CD4-positive, alpha-beta T cell treated with Interleukin-12 subunit alpha and Interleukin-12 subunit beta, for 1 hour (primary cell): ENCODE measurements at regions not wholly inside any gene's neighbourhood (a gene's known extent, or its start where the extent isn't known, plus 50 kb on each side); places are given as distances from the start of the nearest gene placed in this dataset.

Experiments used
- DNase-seq: peaks from one replicate; pipeline ENCODE4 v3.0.0-alpha.2; 2020

DNA sequence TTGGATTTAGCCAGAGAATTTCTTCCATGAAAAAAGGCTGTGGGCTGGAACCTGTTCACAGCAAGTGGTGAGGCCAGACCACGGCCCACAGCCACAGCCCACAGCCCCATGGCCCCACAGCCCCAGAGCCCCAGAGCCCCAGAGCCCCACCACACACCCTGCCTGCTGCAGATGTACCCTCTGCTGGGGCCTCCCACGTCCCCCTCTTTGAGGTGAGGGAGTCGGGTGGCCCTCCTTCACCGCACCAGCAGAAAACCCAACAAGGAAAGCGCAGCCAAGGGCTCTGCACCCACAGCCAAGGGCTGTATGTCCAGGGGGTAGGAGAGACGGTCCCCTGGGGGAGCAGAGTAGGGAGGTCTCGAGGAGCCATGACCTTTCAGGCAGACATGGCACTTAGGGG is 327.5 kb upstream of the DIO3 start:
- no peak for DNase-seq

DNA sequence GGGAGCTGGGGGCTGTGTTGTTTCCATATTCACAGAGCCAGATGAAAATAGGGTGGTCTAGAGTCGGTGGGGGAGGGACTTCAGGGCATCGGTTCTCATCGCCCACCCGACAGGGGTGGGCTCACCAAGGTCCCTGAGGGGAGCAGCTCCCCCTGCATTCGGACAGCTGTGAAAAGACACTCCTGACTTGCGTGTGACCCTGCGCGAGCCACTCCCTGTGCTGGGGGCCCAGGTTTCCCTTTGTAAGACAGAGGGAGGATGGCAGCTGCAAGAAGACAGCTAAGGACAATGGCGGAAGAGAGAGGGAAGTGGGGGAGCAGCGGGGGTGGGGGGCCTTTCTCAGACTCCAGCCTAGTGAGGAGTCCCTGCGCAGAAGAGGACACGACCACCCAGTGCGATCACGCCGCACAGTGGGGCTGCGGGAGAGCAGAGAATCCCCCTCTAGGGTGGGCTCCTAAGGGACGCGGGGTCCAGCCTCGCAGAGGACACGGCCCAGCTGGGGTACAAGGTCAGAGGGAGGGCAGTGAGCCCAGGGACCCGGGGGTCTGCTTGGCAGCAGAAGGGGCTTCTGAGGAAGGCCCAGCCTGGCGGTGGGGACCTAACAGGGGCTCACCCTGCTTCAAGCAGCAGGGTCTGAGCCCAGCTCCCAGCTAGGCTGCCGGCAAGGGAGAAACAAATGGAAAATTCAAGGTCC is 326.9 kb upstream of the DIO3 start:
- no peak for DNase-seq

DNA sequence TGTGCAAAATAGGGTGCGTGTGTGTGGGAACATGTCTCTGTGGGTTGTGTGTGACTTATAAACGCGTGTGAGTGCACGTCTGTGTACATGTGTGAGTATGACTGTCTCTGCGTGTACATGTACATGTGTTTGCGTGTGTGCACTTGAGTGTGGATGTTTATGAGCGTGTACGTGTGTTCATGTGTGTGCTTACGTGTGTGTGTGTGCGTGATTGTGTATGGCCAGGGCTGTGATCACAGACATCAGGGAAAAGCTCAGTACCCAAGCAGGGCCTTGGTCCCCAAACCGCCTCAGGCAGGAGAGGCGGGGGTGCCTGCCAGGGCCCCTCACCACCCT is 326.3 kb upstream of the DIO3 start:
- DNase-seq = no peak

DNA sequence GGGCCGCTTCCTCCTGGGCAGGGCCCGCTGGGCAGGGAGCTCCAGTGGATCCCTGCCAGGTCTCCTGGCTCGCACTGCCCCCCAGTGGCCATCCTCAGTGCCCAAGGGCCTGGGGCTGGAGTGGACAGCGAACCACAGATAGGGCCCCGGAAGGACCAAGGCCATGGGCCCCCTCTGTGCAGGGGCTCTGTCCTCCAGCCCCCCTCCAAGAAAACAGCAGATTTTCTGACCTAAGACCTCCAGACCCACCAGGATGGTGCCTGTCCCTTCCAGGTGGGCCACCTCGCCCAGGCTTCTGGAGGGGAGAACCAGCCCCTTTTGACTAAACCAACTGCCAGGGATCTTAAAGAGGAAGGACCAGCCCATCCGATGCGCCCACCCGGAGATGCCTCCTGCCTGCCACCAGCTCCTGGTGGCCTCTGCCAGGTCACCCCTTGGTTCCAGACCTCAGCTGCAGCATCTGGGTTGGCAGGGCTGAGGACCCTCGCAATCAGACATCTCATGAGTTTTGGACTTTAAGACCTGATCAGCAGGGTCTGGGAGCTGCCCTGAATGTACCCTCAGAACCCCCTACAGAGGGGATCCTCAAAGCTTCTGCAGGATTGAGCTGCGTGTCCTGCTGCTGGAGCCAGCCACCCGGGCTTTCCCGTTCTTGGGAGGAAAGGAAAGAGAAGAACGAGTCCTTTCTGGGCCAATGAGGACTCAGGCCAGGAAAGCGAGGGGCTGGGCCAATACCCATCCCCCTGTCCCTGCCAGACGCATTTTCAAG is 325.8 kb upstream of the DIO3 start:
- no peak for DNase-seq

DNA sequence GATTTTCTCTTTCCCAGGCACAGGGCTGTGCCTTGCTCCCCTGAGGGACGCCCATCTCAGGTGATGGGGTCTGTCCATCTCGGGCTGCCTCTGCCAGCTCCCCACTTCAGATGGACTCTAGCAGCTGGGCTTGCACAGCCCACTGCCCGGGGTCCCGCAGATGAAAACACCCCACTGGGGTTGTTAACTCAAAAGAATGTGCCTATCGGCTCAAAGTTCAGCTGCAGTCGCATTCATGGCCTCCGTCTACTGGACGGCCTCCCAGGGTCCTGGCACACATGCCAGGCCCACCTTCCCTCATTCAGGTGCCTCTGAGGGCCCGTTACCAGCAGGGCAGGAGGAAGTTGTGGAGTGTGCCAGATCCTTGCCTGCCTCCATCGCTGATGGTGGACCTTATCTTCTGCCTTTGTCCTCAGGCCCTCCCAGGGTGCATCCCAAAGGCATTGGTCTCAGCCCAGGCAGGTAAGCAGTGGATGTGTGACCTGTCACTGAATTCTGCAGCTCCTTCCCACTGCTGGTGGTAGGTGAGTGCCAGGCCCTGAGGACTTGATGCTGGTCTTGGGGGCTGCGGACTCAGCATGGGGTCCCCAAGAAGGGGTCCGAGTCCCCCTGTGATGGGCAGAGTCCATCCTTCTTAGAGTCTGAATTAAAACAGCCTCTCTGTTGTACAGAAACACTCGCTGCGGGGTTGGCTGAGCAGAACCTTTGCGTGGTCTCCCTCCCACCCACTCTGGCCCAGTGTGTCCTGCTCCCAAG is 324.6 kb upstream of the DIO3 start:
- no peak for DNase-seq

DNA sequence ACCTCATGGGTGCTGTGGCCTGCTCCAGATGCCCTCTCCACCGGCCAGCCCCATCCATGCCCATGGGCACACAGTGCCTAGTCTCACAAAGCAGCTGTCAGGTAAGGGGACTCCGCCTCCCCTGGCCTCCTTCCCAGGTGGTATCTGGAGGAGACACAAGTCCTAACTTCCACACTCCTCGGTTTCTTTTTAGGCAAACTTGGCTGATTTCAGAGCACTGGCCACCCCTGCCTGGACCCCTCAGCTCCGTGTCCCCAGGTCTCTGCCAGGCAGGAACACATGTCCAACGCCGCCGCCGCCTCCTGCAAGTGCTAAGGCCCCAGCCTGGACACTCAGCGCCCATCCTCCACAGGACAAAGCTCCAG is 324.1 kb upstream of the DIO3 start:
- DNase-seq = no peak

DNA sequence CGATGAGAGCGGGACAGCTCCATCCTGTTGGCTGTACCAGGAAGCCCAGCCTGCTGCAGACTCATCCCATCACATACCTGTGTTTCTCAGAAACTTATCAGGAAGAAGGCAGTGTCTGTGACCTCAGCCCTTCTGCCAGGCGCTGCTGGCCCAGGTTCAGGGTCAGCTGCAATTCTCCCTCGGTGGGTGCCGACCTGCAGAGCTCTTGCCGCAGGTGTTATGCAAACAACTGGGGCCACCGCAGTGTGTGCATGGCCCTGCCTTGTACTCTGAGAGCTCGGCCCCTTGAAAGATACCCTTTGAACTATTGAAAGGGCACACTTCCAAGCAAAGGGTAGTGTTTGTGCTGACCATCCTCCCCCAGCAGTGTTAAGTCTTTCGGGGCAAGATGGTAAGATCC is 322.2 kb upstream of the DIO3 start:
- no peak for DNase-seq

DNA sequence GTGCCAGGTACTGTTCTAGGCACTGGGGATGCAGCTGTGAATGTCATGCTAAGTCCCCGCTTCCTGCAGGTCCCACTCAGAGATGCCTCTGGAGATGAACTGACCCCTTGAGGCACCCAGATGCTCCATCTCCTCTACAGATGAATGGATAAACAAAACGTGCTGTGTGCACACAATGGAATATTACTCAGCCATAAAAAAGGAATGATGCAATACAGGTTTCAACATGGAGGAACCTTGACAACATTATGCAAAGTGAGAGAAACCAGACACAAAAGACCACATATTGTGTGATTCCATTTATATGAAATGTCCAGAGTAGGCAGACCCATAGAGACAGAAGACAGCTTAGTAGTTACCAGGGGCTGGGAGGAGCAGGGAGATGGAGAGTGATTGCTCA is 320.1 kb upstream of the DIO3 start:
- no peak for DNase-seq

DNA sequence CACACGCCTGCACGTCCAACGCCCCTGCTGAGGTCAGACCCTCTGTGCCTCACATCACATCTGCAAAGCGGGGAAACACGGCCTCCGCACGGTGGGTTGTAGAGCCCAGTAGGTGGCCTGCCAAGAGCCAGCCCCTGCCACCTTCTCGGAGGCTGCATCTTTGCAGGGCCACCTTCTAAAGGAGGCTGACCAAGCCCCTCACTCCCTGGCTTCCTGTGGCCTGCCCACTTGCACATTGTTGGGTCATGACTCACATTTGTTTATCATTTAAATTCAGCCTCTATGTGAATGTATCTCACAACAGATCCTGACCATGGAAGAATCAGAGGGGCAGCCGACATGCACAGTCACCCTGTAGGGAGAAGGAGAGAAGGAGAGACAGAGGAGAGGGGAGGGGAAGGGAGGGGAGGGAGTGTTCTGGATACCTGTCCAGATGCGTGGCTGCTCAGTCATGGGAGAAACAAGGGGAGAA is 319.5 kb upstream of the DIO3 start:
- DNase-seq = no peak

DNA sequence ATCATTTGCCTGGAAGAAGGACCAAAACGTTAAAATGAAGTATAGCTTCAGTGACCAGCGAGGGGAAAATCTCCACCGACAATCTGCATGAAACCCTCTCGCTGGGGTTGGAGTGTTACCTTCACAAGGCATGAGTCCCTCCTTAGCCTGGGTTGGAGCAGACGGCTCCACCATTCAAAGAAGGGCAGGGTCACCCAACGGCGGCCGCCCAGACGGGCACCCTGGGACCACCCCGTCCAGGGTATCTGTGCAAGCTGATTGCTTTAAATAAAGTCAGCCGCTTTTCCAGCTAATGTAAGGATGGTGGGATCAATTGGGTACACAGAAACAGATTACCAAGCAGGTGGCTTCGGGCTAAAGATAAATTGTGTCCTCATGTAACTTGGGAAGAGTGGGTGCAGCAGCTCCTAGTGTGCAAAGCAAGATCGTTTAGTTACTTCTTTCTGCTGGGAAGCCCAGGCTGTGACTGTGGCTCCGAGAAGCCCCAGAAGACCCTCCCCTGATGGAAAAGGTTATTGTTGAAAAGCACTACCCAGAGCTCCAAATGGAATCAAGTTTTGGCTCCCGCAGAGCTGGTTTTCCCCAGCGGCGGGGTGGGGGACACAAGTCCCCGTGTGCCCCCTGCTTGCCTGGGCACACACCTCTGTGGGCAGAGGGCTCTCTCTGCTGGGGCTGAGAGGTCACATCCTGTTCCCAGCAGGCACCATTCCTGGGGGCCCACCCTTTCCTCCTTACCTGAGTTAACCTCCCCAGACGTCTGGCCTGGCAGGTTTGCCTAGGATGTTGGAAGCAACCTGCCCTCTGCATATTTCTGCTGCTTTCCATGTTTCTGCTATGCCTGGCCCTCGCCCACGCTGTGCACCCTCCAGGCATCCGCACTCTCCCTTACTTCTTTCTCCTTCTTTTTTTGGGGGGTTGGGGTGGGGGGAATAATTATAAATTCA is 318.6 kb upstream of the DIO3 start:
- DNase-seq = no peak

DNA sequence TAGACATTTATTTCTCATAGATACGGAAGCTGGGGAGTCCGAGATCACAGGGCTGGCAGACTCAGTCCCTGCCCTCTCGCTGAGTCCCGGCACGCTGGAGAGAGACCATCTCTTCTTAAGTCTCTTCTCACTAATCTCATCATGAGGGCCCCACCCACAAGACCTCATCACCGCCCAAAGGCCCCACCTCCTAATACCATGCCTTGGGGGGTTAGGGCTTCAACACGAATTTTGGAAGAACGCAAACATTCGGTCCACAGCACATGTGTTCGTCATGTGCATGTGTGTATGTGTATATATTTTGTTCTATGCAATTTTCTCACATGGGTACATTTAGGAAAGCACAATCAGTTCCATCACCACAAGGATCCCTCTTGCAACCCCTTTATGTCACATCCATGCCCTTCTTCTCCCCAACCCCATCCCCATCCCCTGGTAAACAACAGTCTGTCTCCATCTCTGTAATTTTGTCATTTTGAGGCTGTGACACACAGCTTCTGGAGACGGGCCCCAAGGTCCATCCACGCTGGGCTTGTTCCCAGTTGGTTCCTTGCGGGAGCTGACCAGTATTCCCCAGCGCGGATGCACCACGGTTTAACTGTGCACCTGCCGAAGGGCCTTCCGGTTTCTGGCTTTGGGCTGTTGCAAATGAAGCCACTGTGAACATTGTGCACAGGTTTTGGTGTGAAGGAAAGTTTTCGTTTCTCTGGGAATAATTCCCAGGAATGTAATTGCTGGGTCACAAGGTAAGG is 317.5 kb upstream of the DIO3 start:
- DNase-seq = no peak

DNA sequence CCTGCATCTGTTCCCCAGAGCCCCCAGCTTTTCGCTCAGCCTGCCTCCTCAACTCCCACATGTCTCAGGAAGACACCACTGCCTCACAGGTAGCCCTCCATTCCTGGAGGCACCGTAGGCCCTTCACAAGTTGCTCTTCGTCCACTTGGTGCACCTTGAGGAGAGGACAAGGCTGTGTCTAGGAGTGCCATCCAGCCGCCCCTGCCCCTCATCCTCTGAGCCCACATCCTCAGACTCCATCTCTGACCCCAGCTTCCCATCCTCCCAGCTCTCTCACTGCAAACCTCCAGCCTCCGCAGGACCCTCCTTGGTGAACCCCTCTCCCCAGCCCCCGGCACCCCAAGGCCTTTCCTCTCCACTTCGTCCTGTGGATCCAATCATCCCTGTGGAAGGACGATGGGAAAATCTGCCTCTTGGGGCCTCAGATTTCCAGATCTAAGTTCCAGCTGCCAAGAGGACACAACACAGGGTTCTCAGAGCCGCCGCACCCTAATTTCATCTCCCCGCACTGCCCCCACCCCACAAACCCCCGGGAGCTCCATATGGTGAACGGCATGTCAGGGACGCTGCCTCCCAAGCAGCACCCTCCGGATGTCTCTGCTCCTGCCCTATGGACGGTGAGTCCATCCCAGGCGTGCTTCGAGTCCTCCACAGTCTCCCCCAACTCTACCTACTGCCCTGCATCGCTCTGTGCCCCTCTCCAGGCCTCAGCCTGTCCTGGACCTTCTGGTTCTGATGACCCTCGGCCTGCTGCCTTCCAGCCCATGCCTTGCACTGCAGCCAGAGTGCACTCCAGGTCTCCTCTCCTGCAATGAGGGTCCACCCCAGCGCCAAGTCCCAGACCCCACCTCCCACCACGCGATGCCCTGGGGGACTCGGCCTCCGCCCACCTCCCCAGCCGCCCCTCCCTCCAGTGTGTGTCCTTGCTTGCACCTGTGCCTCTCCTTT is 314.1 kb upstream of the DIO3 start:
- DNase-seq = no peak

DNA sequence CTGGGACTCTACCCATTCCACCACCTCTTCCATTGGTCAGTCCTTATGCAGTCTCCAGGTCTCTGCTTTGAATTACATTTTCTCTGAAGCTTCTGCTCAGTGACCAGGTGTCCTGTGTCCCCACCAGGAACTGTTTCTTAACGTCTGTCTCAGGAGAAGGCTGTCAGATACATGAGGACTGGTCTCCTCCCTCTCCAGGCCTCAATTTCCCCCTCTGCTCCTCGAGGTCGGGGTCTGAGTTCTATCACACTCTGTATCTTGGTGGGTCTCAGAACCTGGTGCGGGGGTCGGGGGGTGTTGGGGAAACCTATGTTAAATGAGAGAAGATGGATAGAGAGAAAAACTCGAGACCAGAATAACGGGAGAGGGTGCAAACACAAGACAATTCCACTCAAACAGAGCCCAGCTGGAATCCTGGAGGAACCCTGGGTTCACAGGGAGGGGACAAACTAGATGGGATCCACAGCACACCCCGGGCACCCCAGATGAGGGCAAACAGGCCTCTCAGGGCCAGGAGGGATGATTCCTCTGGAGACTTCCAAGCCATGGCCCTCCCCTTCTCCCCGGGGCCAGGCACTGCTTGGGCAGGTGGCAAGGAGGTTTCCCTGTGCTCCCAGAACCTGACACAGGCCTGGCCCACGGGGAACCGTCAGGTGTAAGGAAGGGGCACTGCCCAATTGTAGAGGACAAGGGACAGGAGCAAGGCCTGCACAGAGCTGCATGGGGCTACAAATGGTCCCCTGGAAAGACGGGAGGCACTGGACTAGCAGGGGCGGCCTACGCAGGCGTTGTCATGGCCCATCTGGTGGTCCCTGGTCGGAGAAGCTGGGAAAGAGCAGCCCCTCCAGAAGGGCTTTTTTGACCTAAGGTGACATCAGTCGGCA is 313.2 kb upstream of the DIO3 start:
- no peak for DNase-seq

DNA sequence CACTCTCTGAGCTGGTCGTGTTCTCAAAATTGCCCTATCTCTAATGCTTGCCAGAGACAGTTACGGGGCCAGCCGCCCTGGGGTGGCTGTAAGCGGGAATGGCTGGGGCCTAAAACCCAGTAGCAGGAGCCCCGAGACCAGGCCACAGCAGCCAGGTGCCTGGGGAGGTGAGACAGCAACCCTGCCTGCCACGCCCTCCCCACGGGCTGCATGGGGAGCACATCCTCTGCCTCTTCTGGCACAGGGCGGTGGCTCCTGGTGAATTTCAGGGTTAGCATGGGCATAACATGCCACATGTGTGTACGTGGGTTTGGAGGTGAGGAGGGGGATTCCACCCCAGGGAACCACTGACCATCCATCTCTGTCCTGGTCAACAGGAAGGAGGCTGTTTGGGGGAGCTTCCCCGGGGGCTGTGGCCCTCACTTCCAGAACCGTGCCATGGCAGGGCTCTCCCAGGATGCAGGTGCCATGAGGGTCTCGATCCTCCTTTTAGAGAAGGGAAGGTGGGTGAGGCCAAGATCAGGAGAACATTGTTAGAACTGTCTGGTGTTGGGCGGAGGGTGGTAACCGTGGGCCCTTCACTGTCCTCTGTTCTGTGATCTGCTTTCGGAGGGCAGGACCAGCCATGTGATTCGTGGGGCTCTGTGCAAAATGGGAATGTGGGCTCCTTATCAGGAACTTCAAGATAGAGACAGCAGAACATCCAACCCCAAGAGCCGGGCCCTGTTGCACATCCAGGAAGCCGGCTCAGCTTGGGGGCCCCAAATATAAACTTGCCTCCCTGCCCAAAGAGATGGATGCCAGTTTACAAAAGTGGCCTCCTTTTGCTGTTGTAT is 312.2 kb upstream of the DIO3 start:
- DNase-seq = no peak

DNA sequence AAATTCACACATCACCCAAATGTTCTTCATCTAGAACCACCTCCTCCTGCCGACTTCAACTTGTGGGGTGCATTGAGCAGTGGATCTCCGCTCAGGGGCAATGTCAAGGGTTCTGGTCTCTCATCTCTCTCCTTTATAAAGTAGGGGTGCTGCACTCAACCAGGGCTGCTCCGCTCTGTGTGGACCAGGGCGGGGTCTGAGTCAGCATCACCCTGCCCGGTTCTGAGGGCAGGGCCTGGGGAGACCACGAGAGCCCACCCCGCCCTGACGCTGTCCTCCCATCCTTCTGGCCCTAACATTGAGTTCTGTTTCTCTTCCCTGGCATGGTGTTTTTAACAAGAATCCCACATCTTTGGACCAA is 311.6 kb upstream of the DIO3 start:
- no peak for DNase-seq

DNA sequence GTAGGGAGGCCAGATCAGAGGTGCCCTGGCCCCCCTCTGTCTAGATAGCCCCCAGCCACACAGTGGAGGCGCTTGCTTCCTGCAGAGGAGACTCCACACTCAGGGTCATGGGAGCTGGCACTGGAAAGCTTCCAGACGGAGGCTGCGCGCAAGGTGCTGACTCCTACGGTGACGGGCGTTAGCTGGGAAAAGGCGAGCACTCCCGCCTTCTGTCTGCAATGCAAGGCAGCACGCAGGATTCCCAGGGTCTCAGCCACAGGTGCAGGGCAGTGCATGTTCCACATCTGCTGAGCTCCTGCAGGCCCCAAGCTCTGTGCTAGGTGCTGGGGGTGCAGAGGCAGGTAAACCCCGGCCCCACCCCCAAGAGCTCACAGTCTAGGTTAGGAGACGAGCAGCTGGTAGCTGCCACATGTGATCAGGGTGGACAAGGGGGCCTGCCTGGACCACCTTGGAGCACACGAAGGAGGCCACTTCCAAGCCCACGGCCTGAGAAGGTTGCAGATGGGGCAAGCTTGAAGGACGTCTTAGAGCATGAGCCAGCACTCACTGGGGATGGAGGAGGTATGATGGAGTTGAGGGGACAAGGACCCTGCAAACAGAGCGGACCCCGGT is 310.9 kb upstream of the DIO3 start:
- no peak for DNase-seq

DNA sequence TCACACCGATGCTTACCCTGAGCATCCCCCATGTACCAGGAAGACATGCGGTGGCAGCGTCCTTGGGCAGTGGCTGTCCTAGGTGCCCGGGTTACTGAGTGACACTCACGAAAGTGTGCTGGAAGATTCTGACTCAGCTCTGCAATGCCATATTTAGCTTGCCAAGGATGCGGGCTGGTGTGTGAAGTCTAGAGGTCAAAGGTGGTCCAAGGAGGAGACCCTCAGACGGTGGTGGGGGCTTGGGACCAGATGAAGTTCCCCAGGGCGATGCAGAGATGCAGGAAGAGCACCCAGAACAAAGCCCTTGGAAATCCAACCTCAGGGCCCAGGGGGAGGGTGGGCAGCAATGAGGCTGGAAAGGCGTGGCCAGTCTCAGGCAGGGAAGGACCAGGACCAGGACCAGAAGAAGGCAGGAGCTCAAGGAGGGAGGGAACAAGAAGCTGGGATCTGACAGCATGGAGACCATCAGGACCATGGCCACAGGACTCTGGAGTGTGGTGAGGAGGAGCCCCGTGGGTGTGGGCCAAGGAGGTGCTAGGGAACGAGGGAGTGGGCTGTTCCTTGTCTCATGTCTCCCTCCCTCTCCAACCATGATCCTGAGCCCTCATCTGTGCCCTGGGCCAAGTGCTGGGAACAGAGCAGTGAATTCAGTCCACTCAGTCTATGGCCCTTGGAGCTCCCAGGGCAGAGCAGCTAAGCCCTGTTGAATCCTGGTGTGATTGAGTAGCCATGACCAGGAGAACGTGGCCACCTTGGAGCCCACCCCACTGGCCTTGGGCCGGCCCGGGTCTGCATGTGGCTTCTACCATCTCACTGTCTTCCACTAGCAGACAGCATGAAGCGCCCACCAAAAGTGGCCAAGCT is 310.1 kb upstream of the DIO3 start:
- no peak for DNase-seq
